HG03354 (cell line): ENCODE measurements at regions not wholly inside any gene's neighbourhood (a gene's known extent, or its start where the extent isn't known, plus 50 kb on each side); places are given as distances from the start of the nearest gene placed in this dataset.
"Not testable (repeated sequence)": the region's sequence is repeated elsewhere in the genome, so short reads cannot be mapped to it uniquely, and the experiment has no call there.

Source experiments
- ATAC-seq: cut with Tn5 transposase; IDR thresholded peaks from one replicate; pipeline ENCODE4 v1.9.1; 2021; ENCODE audit warnings: mild to moderate bottlenecking; ENCODE audit not compliant: unreplicated experiment, poor library complexity, severe bottlenecking

- not testable (repeated sequence) for ATAC-seq
Measured at GRCh38 chr9:25731895-25732794, 53.9 kb upstream of the TUSC1 start.
